ENCODE measurements at regions not wholly inside any gene's neighbourhood (a gene's known extent, or its start where the extent isn't known, plus 50 kb on each side); places are given as distances from the start of the nearest gene placed in this dataset.

- no peaks in the 10 kb centered on the region for H3K27me3 ChIP-seq (ENCODE audit: control insufficient read depth, insufficient read depth, low read length)
- H3K9ac ChIP-seq (ENCODE audit: low read depth, low read length) = no peak overlapping the region
- no peak overlapping the region for H3K4me3 ChIP-seq (ENCODE audit: low read length)
- H3K9me3 ChIP-seq (replicated peaks; ENCODE audit: low read length) = no peaks in the 10 kb centered on the region
- H3K4me2 ChIP-seq (ENCODE audit: low read length) = no peak overlapping the region
- H3K36me3 ChIP-seq (ENCODE audit: insufficient read depth, low read length) = no peaks in the 10 kb centered on the region
- H3K4me1 ChIP-seq (ENCODE audit: control insufficient read depth, insufficient read depth, low read length) = no peaks in the 10 kb centered on the region
Measured at GRCh38 chr2:56892382-56892781, 708.6 kb downstream of the CCDC85A start.

GRCh38 chr2:56898986-56899385 lies 715.2 kb downstream of the CCDC85A start:
- no peaks in the 10 kb centered on the region for H3K4me1 ChIP-seq (ENCODE audit: control insufficient read depth, insufficient read depth, low read length)
- no peak overlapping the region for H3K9ac ChIP-seq (ENCODE audit: low read depth, low read length)

GRCh38 chr2:56912490-56912889 lies 728.7 kb downstream of the CCDC85A start:
- Histone ChIP-seq H3K4me1 (ENCODE audit: control insufficient read depth, insufficient read depth, low read length) (no peaks in the 10 kb centered on the region), H3K4me3 (ENCODE audit: low read length) (no peak overlapping the region), H3K36me3 (ENCODE audit: insufficient read depth, low read length) (no peaks in the 10 kb centered on the region), H3K4me2 (ENCODE audit: low read length) (no peak overlapping the region), H3K27me3 (ENCODE audit: control insufficient read depth, insufficient read depth, low read length) (no peaks in the 10 kb centered on the region), H3K9me3 (replicated peaks; ENCODE audit: low read length) (no peaks in the 10 kb centered on the region), H3K9ac (ENCODE audit: low read depth, low read length) (no peak overlapping the region)

More at GRCh38 chr2:56898986-56899385, 715.2 kb downstream of the CCDC85A start:
- H3K36me3 ChIP-seq (ENCODE audit: insufficient read depth, low read length) = no peaks in the 10 kb centered on the region
- H3K4me2 ChIP-seq (ENCODE audit: low read length) = no peak overlapping the region
- no peak overlapping the region for H3K4me3 ChIP-seq (ENCODE audit: low read length)
- no peaks in the 10 kb centered on the region for H3K27me3 ChIP-seq (ENCODE audit: control insufficient read depth, insufficient read depth, low read length)
- no peaks in the 10 kb centered on the region for H3K9me3 ChIP-seq (replicated peaks; ENCODE audit: low read length)

- no peaks in the 10 kb centered on the region for H3K4me1 ChIP-seq (ENCODE audit: control insufficient read depth, insufficient read depth, low read length)
- no peak overlapping the region for H3K9ac ChIP-seq (ENCODE audit: low read depth, low read length)
- H3K4me2 ChIP-seq (ENCODE audit: low read length) = no peak overlapping the region
- no peaks in the 10 kb centered on the region for H3K36me3 ChIP-seq (ENCODE audit: insufficient read depth, low read length)
- no peaks in the 10 kb centered on the region for H3K9me3 ChIP-seq (replicated peaks; ENCODE audit: low read length)
- no peaks in the 10 kb centered on the region for H3K27me3 ChIP-seq (ENCODE audit: control insufficient read depth, insufficient read depth, low read length)
- H3K4me3 ChIP-seq (ENCODE audit: low read length) = no peak overlapping the region
Measured at GRCh38 chr2:56918790-56919189, 735.0 kb downstream of the CCDC85A start.

GRCh38 chr2:56933976-56934375 lies 750.2 kb downstream of the CCDC85A start:
- Histone ChIP-seq H3K27me3 (ENCODE audit: control insufficient read depth, insufficient read depth, low read length) (no peaks in the 10 kb centered on the region), H3K9ac (ENCODE audit: low read depth, low read length) (no peak overlapping the region), H3K36me3 (ENCODE audit: insufficient read depth, low read length) (no peaks in the 10 kb centered on the region), H3K4me2 (ENCODE audit: low read length) (no peak overlapping the region), H3K9me3 (replicated peaks; ENCODE audit: low read length) (no peaks in the 10 kb centered on the region), H3K4me3 (ENCODE audit: low read length) (no peak overlapping the region), H3K4me1 (ENCODE audit: control insufficient read depth, insufficient read depth, low read length) (no peaks in the 10 kb centered on the region)

GRCh38 chr2:56934866-56935265 lies 751.1 kb downstream of the CCDC85A start:
- H3K9ac ChIP-seq (ENCODE audit: low read depth, low read length) = no peak overlapping the region
- no peaks in the 10 kb centered on the region for H3K9me3 ChIP-seq (replicated peaks; ENCODE audit: low read length)
- H3K4me1 ChIP-seq (ENCODE audit: control insufficient read depth, insufficient read depth, low read length) = no peaks in the 10 kb centered on the region
- H3K36me3 ChIP-seq (ENCODE audit: insufficient read depth, low read length) = no peaks in the 10 kb centered on the region
- H3K4me2 ChIP-seq (ENCODE audit: low read length) = no peak overlapping the region
- no peak overlapping the region for H3K4me3 ChIP-seq (ENCODE audit: low read length)
- no peaks in the 10 kb centered on the region for H3K27me3 ChIP-seq (ENCODE audit: control insufficient read depth, insufficient read depth, low read length)

- Histone ChIP-seq H3K27me3 (ENCODE audit: control insufficient read depth, insufficient read depth, low read length) (no peaks in the 10 kb centered on the region), H3K4me2 (ENCODE audit: low read length) (no peak overlapping the region), H3K4me1 (ENCODE audit: control insufficient read depth, insufficient read depth, low read length) (no peaks in the 10 kb centered on the region), H3K9me3 (replicated peaks; ENCODE audit: low read length) (no peaks in the 10 kb centered on the region), H3K36me3 (ENCODE audit: insufficient read depth, low read length) (no peaks in the 10 kb centered on the region), H3K4me3 (ENCODE audit: low read length) (no peak overlapping the region), H3K9ac (ENCODE audit: low read depth, low read length) (no peak overlapping the region)
Measured at GRCh38 chr2:56940054-56940453, 756.3 kb downstream of the CCDC85A start.

- no peaks in the 10 kb centered on the region for H3K27me3 ChIP-seq (ENCODE audit: control insufficient read depth, insufficient read depth, low read length)
- H3K4me2 ChIP-seq (ENCODE audit: low read length) = no peak overlapping the region
- H3K4me3 ChIP-seq (ENCODE audit: low read length) = no peak overlapping the region
- no peak overlapping the region for H3K9ac ChIP-seq (ENCODE audit: low read depth, low read length)
- peaks cover 5% of the 10 kb centered on the region for H3K9me3 ChIP-seq (replicated peaks; ENCODE audit: low read length)
- H3K4me1 ChIP-seq (ENCODE audit: control insufficient read depth, insufficient read depth, low read length) = no peaks in the 10 kb centered on the region
- H3K36me3 ChIP-seq (ENCODE audit: insufficient read depth, low read length) = no peaks in the 10 kb centered on the region
Measured at GRCh38 chr2:56952871-56953270, 769.1 kb downstream of the CCDC85A start.

GRCh38 chr2:56960581-56960980 lies 776.8 kb downstream of the CCDC85A start:
- H3K4me2 ChIP-seq (ENCODE audit: low read length) = no peak overlapping the region
- no peak overlapping the region for H3K9ac ChIP-seq (ENCODE audit: low read depth, low read length)
- H3K9me3 ChIP-seq (replicated peaks; ENCODE audit: low read length) = no peaks in the 10 kb centered on the region
- no peaks in the 10 kb centered on the region for H3K27me3 ChIP-seq (ENCODE audit: control insufficient read depth, insufficient read depth, low read length)
- no peaks in the 10 kb centered on the region for H3K36me3 ChIP-seq (ENCODE audit: insufficient read depth, low read length)
- H3K4me3 ChIP-seq (ENCODE audit: low read length) = no peak overlapping the region
- H3K4me1 ChIP-seq (ENCODE audit: control insufficient read depth, insufficient read depth, low read length) = no peaks in the 10 kb centered on the region

GRCh38 chr2:56962673-56963072 lies 778.9 kb downstream of the CCDC85A start:
- H3K9ac ChIP-seq (ENCODE audit: low read depth, low read length) = no peak overlapping the region
- H3K4me2 ChIP-seq (ENCODE audit: low read length) = no peak overlapping the region
- H3K4me3 ChIP-seq (ENCODE audit: low read length) = no peak overlapping the region
- H3K27me3 ChIP-seq (ENCODE audit: control insufficient read depth, insufficient read depth, low read length) = no peaks in the 10 kb centered on the region
- H3K36me3 ChIP-seq (ENCODE audit: insufficient read depth, low read length) = no peaks in the 10 kb centered on the region
- H3K9me3 ChIP-seq (replicated peaks; ENCODE audit: low read length) = no peaks in the 10 kb centered on the region
- no peaks in the 10 kb centered on the region for H3K4me1 ChIP-seq (ENCODE audit: control insufficient read depth, insufficient read depth, low read length)

- Histone ChIP-seq H3K4me3 (ENCODE audit: low read length) (no peak overlapping the region), H3K9ac (ENCODE audit: low read depth, low read length) (no peak overlapping the region), H3K4me2 (ENCODE audit: low read length) (no peak overlapping the region), H3K9me3 (replicated peaks; ENCODE audit: low read length) (no peaks in the 10 kb centered on the region), H3K36me3 (ENCODE audit: insufficient read depth, low read length) (no peaks in the 10 kb centered on the region), H3K27me3 (ENCODE audit: control insufficient read depth, insufficient read depth, low read length) (no peaks in the 10 kb centered on the region), H3K4me1 (ENCODE audit: control insufficient read depth, insufficient read depth, low read length) (no peaks in the 10 kb centered on the region)
Measured at GRCh38 chr2:56969513-56969912, 785.7 kb downstream of the CCDC85A start.

- H3K4me2 ChIP-seq (ENCODE audit: low read length) = no peak overlapping the region
- no peaks in the 10 kb centered on the region for H3K4me1 ChIP-seq (ENCODE audit: control insufficient read depth, insufficient read depth, low read length)
- H3K27me3 ChIP-seq (ENCODE audit: control insufficient read depth, insufficient read depth, low read length) = no peaks in the 10 kb centered on the region
- no peak overlapping the region for H3K4me3 ChIP-seq (ENCODE audit: low read length)
- H3K9me3 ChIP-seq (replicated peaks; ENCODE audit: low read length) = no peaks in the 10 kb centered on the region
- no peak overlapping the region for H3K9ac ChIP-seq (ENCODE audit: low read depth, low read length)
- H3K36me3 ChIP-seq (ENCODE audit: insufficient read depth, low read length) = no peaks in the 10 kb centered on the region
Measured at GRCh38 chr2:56971383-56971974, 787.7 kb downstream of the CCDC85A start.
